ENCODE measurements at regions not wholly inside any gene's neighbourhood (a gene's known extent, or its start where the extent isn't known, plus 50 kb on each side); places are given as distances from the start of the nearest gene placed in this dataset.

DNA sequence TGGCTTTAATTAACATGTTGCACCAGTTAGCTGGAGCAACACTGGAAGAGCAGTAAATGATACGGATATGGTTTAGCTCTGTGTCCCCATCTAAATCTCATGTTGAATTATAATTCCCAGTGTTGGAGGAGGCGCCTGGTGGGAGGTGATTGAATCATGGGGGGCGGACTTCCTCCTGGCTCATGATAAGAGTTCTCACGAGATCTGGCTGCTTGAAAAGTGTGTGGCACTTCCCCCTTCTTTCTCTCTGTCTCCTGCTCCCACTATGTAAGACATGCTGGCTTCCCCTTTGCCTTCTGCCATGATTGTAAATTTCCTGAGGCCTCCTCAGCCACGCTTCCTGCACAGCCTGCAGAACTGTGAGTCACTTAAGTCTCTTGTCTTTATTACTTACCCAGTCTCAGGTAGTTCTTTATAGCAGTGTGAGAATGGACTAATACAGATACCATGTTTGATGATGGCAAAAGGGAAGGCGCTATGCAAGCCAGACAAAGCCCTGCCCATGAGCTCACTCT is 963.6 kb downstream of the SOCS6 start:
- TF ChIP-seq, protein P1, sequence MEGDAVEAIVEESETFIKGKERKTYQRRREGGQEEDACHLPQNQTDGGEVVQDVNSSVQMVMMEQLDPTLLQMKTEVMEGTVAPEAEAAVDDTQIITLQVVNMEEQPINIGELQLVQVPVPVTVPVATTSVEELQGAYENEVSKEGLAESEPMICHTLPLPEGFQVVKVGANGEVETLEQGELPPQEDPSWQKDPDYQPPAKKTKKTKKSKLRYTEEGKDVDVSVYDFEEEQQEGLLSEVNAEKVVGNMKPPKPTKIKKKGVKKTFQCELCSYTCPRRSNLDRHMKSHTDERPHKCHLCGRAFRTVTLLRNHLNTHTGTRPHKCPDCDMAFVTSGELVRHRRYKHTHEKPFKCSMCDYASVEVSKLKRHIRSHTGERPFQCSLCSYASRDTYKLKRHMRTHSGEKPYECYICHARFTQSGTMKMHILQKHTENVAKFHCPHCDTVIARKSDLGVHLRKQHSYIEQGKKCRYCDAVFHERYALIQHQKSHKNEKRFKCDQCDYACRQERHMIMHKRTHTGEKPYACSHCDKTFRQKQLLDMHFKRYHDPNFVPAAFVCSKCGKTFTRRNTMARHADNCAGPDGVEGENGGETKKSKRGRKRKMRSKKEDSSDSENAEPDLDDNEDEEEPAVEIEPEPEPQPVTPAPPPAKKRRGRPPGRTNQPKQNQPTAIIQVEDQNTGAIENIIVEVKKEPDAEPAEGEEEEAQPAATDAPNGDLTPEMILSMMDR (IDR thresholded peaks at IDR 0.05; ENCODE audit: insufficient read depth, low read depth, low read length): no peak
- no peak for DNase-seq (ENCODE audit: low read depth)
- no peak overlapping the region for H3K4me3 ChIP-seq (ENCODE audit: low read depth, low read length)

- TF ChIP-seq, protein P1 (IDR thresholded peaks at IDR 0.05; ENCODE audit: insufficient read depth, low read depth, low read length): no peak
- no peak for DNase-seq (ENCODE audit: low read depth)
- H3K4me3 ChIP-seq (ENCODE audit: low read depth, low read length): no peak overlapping the region
Measured at GRCh38 chr18:71250191-71250590, 961.3 kb downstream of the SOCS6 start.

DNA sequence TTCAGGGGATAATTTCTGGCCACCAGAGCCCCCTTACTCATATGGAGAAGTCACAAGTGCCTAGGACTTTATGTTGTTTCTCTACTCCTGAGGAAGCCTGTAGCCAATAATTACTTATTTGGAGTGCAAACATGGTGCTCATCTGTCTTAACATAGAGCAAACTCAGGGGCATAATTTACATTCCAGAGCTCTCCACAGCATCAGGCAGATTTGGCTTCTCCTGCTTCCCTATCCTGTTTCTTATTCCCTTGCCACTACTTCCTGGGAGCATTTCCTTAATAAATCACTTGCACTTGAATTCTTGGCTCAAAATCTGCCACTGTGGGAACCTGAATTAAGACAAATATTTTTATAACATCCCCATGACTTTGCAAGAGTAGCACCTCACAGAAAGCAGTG is 960.9 kb downstream of the SOCS6 start:
- TF ChIP-seq, protein P1 (IDR thresholded peaks at IDR 0.05; ENCODE audit: insufficient read depth, low read depth, low read length): no peak
- H3K4me3 ChIP-seq (ENCODE audit: low read depth, low read length): no peak overlapping the region
- DNase-seq (ENCODE audit: low read depth): no peak

DNA sequence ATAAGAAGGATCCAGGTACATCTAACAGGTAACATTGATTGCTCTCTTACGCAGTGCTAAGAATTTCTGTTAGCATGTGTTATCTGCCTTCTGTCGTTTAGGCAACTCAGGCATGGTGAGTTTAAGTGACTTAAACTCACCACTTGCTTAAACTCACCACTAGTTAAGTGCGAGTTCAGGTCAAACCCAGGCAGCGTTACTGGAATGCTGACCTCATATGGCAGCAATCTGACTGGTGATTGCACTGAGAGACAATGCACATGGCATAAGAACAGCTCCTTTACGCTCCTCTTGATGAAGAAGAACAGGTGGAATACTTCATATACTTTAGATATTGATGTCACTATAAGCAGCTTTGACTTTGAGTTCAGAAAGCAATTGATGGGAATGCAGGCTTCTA is 954.1 kb downstream of the SOCS6 start:
- TF ChIP-seq, protein P1 (IDR thresholded peaks at IDR 0.05; ENCODE audit: insufficient read depth, low read depth, low read length): no peak
- no peak for DNase-seq (ENCODE audit: low read depth)
- no peak overlapping the region for H3K4me3 ChIP-seq (ENCODE audit: low read depth, low read length)

DNA sequence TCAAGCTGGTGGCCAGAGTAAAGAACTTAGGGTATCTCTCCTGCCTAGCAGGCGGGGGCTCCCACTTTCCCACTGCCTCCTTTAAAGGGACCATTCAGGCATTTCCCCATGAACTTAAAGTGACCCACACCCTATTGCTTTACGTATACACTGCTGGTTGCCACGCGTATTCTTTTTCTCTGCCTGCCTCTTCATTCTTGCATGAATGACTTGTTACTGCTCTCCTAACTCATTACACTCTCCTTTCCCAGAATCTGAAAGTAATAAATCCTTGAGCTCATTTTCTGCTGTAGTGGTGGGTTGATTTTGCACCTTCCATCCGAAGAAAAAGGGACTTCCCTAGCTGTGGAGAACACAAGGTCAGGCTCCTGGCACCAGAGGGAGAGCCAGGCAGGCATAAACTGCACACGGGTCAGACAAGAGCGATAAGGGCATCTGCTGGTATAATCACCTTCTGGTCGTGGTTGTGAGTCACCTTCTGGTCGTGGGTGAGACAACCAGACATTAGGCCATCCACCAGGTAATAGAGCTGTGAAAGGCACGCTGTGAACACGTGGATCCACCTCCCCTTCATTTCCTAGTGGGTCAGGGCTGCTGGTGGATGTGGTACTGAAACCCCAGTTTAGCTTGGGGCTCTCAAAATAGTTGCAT is 950.3 kb downstream of the SOCS6 start:
- H3K4me3 ChIP-seq (ENCODE audit: low read depth, low read length): no peak overlapping the region
- no peak for DNase-seq (ENCODE audit: low read depth)
- TF ChIP-seq, protein P1 (IDR thresholded peaks at IDR 0.05; ENCODE audit: insufficient read depth, low read depth, low read length): no peak

GRCh38 chr18:71237641-71238040 is 948.8 kb downstream of the SOCS6 start:
- H3K4me3 ChIP-seq (ENCODE audit: low read depth, low read length): no peak overlapping the region
- DNase-seq (ENCODE audit: low read depth): no peak
- TF ChIP-seq, protein P1 (IDR thresholded peaks at IDR 0.05; ENCODE audit: insufficient read depth, low read depth, low read length): no peak

DNA sequence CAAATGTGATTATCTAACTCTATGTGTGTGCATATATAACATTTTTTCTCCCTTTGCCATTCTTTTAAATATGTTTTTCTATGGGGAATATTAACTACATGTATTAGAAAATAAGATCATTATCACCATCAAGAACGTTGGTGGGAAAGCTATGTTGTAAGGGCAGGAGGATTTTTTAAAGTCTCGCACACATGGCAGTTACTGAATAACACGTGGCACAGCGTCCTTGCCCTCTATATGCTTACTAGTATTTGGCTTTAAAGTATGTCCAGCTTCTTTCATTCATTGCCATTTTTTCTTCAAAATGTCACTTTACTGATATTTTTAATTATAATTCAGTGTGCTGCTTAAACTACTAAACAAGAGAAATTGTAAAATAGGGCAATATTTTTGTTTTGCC is 944.3 kb downstream of the SOCS6 start:
- no peak overlapping the region for H3K4me3 ChIP-seq (ENCODE audit: low read depth, low read length)
- TF ChIP-seq, protein P1 (IDR thresholded peaks at IDR 0.05; ENCODE audit: insufficient read depth, low read depth, low read length): no peak
- DNase-seq (ENCODE audit: low read depth): no peak

Data from fibroblast of villous mesenchyme (primary cell).